ENCODE measurements at regions not wholly inside any gene's neighbourhood (a gene's known extent, or its start where the extent isn't known, plus 50 kb on each side); places are given as distances from the start of the nearest gene placed in this dataset.

DNA sequence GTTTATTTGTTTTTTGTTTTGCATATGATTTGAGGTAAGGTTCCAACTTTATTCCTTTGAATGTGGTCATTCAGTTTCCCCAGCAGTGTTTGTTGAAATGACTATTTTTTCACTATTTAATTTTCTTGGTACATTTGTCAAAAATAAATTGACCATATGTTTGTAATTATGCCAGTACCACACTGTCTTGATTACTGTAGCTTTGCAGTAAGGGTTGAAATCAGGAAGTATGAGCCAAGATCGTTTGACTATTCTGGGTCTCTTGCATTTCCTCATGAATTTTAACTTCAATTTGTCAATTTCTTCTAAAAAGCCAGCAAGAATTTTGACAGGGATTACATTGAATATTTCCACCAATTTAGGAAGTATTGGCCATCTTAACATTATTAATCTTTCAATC lies 199.3 kb upstream of the PPFIA2 start:
- Histone ChIP-seq H3K79me2 (ENCODE audit: insufficient read depth, low read length) (no peaks in the 10 kb centered on the region), H3K4me2 (replicated peaks; ENCODE audit: extremely low read depth, low read length, poor library complexity, severe bottlenecking) (no peak overlapping the region), H3K4me1 (ENCODE audit: control insufficient read depth in 1 of 2, insufficient read depth in 2 of 2, low read length in 2 of 2) (peaks cover 8 to 11% of the 10 kb centered on the region in 2 donors), H3K36me3 (replicated peaks in 1 of 2; ENCODE audit: control insufficient read depth in 1 of 2, insufficient read depth in 2 of 2, low read length in 2 of 2) (no peaks in the 10 kb centered on the region), H4K20me1 (ENCODE audit: insufficient read depth, low read length) (no peaks in the 10 kb centered on the region), H3K9me3 (replicated peaks in 1 of 2; ENCODE audit: control insufficient read depth in 1 of 2, insufficient read depth in 1 of 2, low read length in 2 of 2) (no peaks in the 10 kb centered on the region), H3K27ac (ENCODE audit: low read depth in 1 of 2, low read length in 2 of 2) (no peak overlapping the region), H3K4me3 (replicated peaks in 1 of 3; ENCODE audit: low read depth in 2 of 3, low read length in 3 of 3) (no peak overlapping the region), H3K9ac (ENCODE audit: insufficient read depth, low read length, poor library complexity, severe bottlenecking) (no peak overlapping the region), H2AFZ (ENCODE audit: insufficient read depth, low read depth, low read length, poor library complexity, severe bottlenecking) (no peak overlapping the region), H3K27me3 (ENCODE audit: control insufficient read depth in 2 of 2, insufficient read depth in 2 of 2, low read length in 2 of 2) (peaks cover 9 to 17% of the 10 kb centered on the region in 2 donors)
- intact Hi-C loops (cut with micrococcal nuclease), result no loop called here
- H3K4me1 Mint-ChIP-seq, result peaks cover 12% of the 10 kb centered on the region
- peak overlapping the region in 1 of 2 donors; percentile 21 for H3K4me3 Mint-ChIP-seq
- H3K36me3 Mint-ChIP-seq, result peaks cover 0 to 3% of the 10 kb centered on the region in 2 donors
- TF ChIP-seq, protein P1, sequence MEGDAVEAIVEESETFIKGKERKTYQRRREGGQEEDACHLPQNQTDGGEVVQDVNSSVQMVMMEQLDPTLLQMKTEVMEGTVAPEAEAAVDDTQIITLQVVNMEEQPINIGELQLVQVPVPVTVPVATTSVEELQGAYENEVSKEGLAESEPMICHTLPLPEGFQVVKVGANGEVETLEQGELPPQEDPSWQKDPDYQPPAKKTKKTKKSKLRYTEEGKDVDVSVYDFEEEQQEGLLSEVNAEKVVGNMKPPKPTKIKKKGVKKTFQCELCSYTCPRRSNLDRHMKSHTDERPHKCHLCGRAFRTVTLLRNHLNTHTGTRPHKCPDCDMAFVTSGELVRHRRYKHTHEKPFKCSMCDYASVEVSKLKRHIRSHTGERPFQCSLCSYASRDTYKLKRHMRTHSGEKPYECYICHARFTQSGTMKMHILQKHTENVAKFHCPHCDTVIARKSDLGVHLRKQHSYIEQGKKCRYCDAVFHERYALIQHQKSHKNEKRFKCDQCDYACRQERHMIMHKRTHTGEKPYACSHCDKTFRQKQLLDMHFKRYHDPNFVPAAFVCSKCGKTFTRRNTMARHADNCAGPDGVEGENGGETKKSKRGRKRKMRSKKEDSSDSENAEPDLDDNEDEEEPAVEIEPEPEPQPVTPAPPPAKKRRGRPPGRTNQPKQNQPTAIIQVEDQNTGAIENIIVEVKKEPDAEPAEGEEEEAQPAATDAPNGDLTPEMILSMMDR (IDR thresholded peaks at IDR 0.05), result no peak
- H3K27ac Mint-ChIP-seq, result no peak overlapping the region
- WGBS (ENCODE audit: insufficient coverage), result 0% methylated on average over 1 of the region's 1 CpG
- peak in 1 of 3 donors; percentile 51 for DNase-seq
- peaks cover 11 to 34% (median 22%) of the 10 kb centered on the region in 3 donors for H3K27me3 Mint-ChIP-seq (ENCODE audit: low read depth in 3 of 3)
- no peaks in the 10 kb centered on the region for H3K9me3 Mint-ChIP-seq

DNA sequence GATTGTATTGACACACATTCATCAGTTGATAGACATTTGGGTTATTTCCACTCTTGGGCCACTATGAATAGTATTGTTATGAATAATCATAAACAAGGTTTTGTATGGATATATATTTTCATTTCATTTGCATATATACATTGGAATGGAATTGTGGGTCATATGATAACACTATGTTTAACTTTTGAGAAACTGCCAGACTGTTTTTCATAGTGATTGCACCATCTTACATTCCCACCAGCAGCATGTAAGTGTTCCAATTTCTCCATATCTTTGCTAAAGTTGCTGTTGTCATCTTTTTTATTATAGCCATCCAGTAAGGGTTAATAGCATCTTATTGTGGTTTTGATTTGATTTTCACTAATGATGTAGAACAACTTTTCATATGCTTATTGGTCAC lies 198.5 kb upstream of the PPFIA2 start:
- H3K4me3 ChIP-seq (replicated peaks in 1 of 3; ENCODE audit: low read depth in 2 of 3, low read length in 3 of 3), result no peak overlapping the region
- DNase-seq, result peak in 1 of 3 donors; percentile 43
- Mint-ChIP-seq H3K27me3 (ENCODE audit: low read depth in 3 of 3) (peaks cover 19 to 42% (median 26%) of the 10 kb centered on the region in 3 donors), H3K36me3 (peaks cover 0 to 3% of the 10 kb centered on the region in 2 donors), H3K27ac (no peak overlapping the region), H3K9me3 (no peaks in the 10 kb centered on the region), H3K4me3 (no peak overlapping the region), H3K4me1 (peaks cover 12% of the 10 kb centered on the region)
- no peaks in the 10 kb centered on the region for H4K20me1 ChIP-seq (ENCODE audit: insufficient read depth, low read length)
- H3K9ac ChIP-seq (ENCODE audit: insufficient read depth, low read length, poor library complexity, severe bottlenecking), result no peak overlapping the region
- TF ChIP-seq, protein P1 (IDR thresholded peaks at IDR 0.05), result no peak
- peaks cover 8 to 11% of the 10 kb centered on the region in 2 donors for H3K4me1 ChIP-seq (ENCODE audit: control insufficient read depth in 1 of 2, insufficient read depth in 2 of 2, low read length in 2 of 2)
- intact Hi-C loops (cut with micrococcal nuclease), result no loop called here
- no peaks in the 10 kb centered on the region for H3K36me3 ChIP-seq (replicated peaks in 1 of 2; ENCODE audit: control insufficient read depth in 1 of 2, insufficient read depth in 2 of 2, low read length in 2 of 2)
- no peaks in the 10 kb centered on the region for H3K79me2 ChIP-seq (ENCODE audit: insufficient read depth, low read length)
- no peak overlapping the region for H2AFZ ChIP-seq (ENCODE audit: insufficient read depth, low read depth, low read length, poor library complexity, severe bottlenecking)
- no peak overlapping the region for H3K4me2 ChIP-seq (replicated peaks; ENCODE audit: extremely low read depth, low read length, poor library complexity, severe bottlenecking)
- no peaks in the 10 kb centered on the region for H3K9me3 ChIP-seq (replicated peaks in 1 of 2; ENCODE audit: control insufficient read depth in 1 of 2, insufficient read depth in 1 of 2, low read length in 2 of 2)
- peaks cover 13 to 19% of the 10 kb centered on the region in 2 donors for H3K27me3 ChIP-seq (ENCODE audit: control insufficient read depth in 2 of 2, insufficient read depth in 2 of 2, low read length in 2 of 2)
- H3K27ac ChIP-seq (ENCODE audit: low read depth in 1 of 2, low read length in 2 of 2), result no peak overlapping the region

Measured in CD14-positive monocyte (primary cell).